Liver (tissue), 3 donors: ENCODE measurements at regions not wholly inside any gene's neighbourhood (a gene's known extent, or its start where the extent isn't known, plus 50 kb on each side); places are given as distances from the start of the nearest gene placed in this dataset.

Source experiments
- FOXA1 ChIP-seq: IDR thresholded peaks from 2 replicates; pipeline ENCODE4 v1.6.1; 2016; ENCODE audit warnings: antibody characterized with exemption
- HNF4A ChIP-seq, 2 donors: conservative IDR thresholded peaks; 2 replicates each; pipeline ENCODE4 v1.6.1; 2016; ENCODE audit warnings: antibody characterized with exemption in 2 of 2, mild to moderate bottlenecking in 2 of 2
- JUND ChIP-seq, 2 donors: IDR thresholded peaks; 2 replicates each; pipeline ENCODE4 v1.6.1; 2016; ENCODE audit warnings: antibody characterized with exemption in 2 of 2
- MAX ChIP-seq: IDR thresholded peaks from 2 replicates; pipeline ENCODE4 v1.6.1; 2016; ENCODE audit warnings: antibody characterized with exemption
- RAD21 ChIP-seq, 2 donors: IDR thresholded peaks; 2 replicates each; pipeline ENCODE4 v1.6.1; 2016; ENCODE audit warnings: antibody characterized with exemption in 2 of 2, mild to moderate bottlenecking in 2 of 2
- RXRA ChIP-seq, 2 donors: IDR thresholded peaks; 2 replicates each; pipeline ENCODE4 v1.6.1; 2017 to 2018; ENCODE audit warnings: antibody characterized with exemption in 2 of 2, mild to moderate bottlenecking in 1 of 2
- TAF1 ChIP-seq: conservative IDR thresholded peaks from 2 replicates; pipeline ENCODE4 v1.6.1; 2016; ENCODE audit warnings: antibody characterized with exemption, mild to moderate bottlenecking
- YY1 ChIP-seq: IDR thresholded peaks from 2 replicates; pipeline ENCODE4 v1.6.1; 2016; ENCODE audit warnings: antibody characterized with exemption, mild to moderate bottlenecking
- TF ChIP-seq, protein P1 (sequence below): fragments of 150-350 bp; IDR thresholded peaks from 2 replicates; pipeline ENCODE4 v1.5.1; 2017; ENCODE audit warnings: improper control_type of control experiment, low read depth, low read length; ENCODE audit not compliant: missing input control
- TF ChIP-seq, protein P2 (sequence below): IDR thresholded peaks from 2 replicates; pipeline ENCODE4 v1.6.1; 2016; ENCODE audit warnings: antibody characterized with exemption, mild to moderate bottlenecking
- TF ChIP-seq, protein P3 (sequence below): IDR thresholded peaks from 2 replicates; pipeline ENCODE4 v1.6.1; 2016; ENCODE audit warnings: antibody characterized with exemption
- donor health status: healthy.
- donor health status: healthy.

- TF ChIP-seq, protein P1, sequence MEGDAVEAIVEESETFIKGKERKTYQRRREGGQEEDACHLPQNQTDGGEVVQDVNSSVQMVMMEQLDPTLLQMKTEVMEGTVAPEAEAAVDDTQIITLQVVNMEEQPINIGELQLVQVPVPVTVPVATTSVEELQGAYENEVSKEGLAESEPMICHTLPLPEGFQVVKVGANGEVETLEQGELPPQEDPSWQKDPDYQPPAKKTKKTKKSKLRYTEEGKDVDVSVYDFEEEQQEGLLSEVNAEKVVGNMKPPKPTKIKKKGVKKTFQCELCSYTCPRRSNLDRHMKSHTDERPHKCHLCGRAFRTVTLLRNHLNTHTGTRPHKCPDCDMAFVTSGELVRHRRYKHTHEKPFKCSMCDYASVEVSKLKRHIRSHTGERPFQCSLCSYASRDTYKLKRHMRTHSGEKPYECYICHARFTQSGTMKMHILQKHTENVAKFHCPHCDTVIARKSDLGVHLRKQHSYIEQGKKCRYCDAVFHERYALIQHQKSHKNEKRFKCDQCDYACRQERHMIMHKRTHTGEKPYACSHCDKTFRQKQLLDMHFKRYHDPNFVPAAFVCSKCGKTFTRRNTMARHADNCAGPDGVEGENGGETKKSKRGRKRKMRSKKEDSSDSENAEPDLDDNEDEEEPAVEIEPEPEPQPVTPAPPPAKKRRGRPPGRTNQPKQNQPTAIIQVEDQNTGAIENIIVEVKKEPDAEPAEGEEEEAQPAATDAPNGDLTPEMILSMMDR: no peak
- no peak for TF ChIP-seq HNF4A (conservative IDR thresholded peaks at IDR 0.05)
- TF ChIP-seq, protein P2, sequence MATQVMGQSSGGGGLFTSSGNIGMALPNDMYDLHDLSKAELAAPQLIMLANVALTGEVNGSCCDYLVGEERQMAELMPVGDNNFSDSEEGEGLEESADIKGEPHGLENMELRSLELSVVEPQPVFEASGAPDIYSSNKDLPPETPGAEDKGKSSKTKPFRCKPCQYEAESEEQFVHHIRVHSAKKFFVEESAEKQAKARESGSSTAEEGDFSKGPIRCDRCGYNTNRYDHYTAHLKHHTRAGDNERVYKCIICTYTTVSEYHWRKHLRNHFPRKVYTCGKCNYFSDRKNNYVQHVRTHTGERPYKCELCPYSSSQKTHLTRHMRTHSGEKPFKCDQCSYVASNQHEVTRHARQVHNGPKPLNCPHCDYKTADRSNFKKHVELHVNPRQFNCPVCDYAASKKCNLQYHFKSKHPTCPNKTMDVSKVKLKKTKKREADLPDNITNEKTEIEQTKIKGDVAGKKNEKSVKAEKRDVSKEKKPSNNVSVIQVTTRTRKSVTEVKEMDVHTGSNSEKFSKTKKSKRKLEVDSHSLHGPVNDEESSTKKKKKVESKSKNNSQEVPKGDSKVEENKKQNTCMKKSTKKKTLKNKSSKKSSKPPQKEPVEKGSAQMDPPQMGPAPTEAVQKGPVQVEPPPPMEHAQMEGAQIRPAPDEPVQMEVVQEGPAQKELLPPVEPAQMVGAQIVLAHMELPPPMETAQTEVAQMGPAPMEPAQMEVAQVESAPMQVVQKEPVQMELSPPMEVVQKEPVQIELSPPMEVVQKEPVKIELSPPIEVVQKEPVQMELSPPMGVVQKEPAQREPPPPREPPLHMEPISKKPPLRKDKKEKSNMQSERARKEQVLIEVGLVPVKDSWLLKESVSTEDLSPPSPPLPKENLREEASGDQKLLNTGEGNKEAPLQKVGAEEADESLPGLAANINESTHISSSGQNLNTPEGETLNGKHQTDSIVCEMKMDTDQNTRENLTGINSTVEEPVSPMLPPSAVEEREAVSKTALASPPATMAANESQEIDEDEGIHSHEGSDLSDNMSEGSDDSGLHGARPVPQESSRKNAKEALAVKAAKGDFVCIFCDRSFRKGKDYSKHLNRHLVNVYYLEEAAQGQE: no peak
- no peak for TF ChIP-seq RXRA (IDR thresholded peaks at IDR 0.05)
- no peak for TF ChIP-seq JUND (IDR thresholded peaks at IDR 0.05)
- TF ChIP-seq, protein P3, sequence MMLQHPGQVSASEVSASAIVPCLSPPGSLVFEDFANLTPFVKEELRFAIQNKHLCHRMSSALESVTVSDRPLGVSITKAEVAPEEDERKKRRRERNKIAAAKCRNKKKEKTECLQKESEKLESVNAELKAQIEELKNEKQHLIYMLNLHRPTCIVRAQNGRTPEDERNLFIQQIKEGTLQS: no peak
- no peak for TF ChIP-seq FOXA1
- no peak for TF ChIP-seq MAX
- TF ChIP-seq TAF1: no peak
- no peak for TF ChIP-seq RAD21 (IDR thresholded peaks at IDR 0.05)
- TF ChIP-seq YY1: no peak
Observed at GRCh38 chr1:212228076-212228475, 57.1 kb upstream of the PPP2R5A start.
